ENCODE measurements at regions not wholly inside any gene's neighbourhood (a gene's known extent, or its start where the extent isn't known, plus 50 kb on each side); places are given as distances from the start of the nearest gene placed in this dataset.
"Not testable (repeated sequence)": the region's sequence is repeated elsewhere in the genome, so short reads cannot be mapped to it uniquely, and the experiment has no call there.

DNA sequence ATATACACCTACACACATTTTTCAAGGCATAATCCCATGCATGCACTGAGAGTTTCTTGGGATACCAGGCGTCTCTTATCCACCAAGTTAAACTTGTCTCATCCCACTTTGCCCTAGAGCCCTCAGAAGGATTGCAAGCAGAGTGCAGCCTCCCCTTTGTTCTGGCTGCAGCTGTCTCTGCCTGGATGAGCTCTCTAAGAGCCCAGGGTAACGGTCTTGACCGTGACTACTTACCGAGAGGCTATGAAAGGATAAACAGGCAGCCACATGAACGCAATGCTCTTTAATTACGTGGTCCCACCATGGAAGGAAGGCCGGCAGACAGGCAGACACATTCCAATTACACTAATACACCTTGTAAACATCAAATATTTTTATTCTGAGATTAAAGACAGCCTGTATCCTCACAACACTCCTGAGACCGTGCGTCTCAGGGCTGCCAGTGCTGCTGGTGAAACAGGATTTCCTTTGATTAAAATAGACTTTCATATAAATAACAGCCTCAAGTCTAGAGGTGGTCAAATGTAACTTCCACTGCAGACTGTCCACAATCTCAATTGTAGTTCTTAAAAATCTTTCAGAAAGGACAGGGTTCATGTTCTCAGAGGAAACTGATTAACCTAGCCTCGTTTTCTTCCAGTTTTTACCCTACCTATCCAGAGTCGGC is 210.0 kb upstream of the PRDM1 start:
- DNase-seq: no peak

- no peak for DNase-seq
Observed at GRCh38 chr6:105874835-105875626, 211.1 kb upstream of the PRDM1 start.

DNA sequence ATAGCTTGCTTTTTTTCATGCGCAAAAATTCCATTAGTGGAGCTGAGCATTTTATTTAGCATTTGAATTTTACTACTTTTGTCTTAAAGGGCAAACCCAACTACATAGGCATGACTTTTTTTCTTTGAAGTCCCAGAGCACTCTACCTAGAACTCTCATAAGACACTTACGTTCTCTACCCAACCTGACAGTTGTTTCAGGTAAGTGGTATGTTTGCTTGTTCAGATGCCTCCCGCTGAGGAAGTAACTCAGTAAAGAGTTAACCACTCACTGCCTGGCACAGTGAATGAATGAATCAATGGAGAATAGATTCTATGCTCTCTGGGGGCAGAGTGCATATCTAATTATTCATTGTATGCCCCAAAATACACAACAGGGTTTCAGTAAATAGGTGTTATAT is 212.3 kb upstream of the PRDM1 start:
- DNase-seq: no peak

DNA sequence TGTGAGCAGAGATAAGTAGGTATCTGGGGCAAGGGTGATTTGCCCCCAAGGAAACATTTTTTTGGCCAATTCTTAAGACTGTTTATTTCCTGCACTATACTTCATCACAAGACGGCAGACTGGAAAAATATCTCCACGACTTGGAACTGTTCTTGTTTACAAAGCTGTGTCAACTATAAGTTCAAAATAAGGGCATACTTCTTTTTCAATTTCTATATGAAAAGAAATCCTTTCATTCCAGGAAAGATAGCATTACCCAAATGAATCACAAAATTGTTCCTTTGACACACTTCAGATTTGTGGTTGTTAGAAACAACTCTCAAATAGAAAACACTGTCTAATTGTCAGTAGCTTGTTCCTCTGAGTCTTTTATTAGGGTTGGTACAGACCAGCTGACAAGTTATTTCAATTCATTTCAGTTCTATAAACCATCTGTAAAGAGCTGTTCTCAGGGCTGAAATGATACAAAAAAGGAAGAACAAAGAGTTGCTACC is 212.9 kb upstream of the PRDM1 start:
- no peak for DNase-seq

DNA sequence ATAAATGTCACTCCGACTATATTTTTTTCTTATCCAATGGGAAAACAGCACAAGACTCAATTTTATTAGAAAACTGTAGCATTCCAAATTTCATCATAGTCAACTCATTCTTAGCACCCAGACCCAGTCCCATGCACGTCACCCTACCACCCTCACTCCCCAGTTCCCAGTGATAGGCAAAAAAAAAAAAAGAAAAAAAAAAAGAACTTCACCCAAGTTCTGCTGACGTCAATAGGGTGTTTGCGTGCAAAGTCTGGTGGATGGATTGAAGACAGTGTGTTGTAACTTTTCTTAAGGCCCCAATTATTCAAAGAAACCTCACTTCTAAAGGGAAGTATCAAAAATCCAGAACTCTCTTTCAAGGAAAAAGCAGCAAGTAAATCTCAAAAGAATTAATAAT is 213.9 kb upstream of the PRDM1 start:
- no peak for DNase-seq

- DNase-seq: no peak
Observed at GRCh38 chr6:105871542-105871941, 214.6 kb upstream of the PRDM1 start.

DNA sequence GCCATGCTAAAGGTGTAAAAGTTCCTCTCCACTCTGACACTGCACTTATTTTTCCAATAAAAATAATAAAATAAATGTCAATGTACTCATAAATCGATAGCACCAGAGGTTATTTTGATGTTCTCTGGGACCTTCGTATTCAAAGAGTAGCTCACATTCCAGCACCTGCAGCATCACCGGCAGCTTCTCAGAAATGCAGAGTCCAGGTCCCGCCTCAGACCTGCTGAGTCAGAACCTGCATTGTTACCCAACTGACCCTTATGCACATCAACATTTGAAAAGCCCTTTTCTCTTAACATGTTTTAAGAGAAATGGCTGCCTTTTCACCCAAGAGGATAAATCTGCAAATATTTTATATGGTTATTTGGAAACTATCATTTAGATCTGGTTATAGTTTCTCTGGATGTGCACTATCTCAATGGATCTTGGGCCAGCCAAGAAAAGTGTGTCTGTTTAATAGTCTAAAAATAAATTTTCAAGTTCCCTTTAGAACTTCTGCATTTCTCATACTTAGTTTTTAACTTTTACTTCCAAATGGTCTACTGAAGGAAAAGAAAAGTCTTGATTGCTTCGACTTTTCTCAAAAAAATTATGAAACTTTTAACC is 216.2 kb upstream of the PRDM1 start:
- DNase-seq: no peak

GRCh38 chr6:105868823-105869460 is 217.2 kb upstream of the PRDM1 start:
- DNase-seq: no peak

DNA sequence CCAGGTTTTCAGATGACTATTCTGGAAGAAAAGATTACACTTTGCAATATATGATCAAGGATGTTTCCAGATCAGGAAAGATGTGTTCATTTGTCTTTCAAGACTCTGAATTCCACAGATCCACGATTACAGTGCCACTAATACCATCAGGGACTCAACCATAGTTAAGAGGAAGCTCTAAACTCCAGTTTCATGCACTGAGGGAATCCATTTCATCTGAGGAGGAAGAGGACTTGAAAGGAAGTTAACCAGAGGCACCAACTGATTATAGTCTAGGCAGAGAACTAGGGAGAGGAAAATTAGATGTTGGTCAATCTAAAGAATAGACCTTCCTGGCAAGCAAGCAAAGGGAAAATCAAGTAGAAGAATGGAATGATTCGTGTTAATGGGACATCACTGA is 218.3 kb upstream of the PRDM1 start:
- DNase-seq: no peak

DNA sequence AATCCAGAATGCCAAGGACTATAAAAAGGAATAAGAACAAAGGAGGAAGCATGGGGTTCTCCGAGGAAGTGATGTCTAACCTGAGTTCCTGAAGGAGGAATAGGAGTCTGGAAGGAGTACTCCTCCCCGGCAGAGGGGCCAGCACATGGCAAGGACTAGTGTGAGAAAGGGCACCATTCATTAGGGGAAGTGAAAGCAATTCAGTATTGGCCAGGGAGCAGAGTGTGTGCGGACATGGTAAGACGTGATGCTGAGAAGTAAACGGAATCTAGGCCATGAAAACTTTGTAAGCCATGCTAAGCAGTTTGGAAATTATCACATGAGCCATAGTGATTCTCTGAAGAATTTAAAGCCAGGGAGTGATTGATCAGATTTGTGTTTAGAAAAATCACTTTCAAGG is 218.9 kb upstream of the PRDM1 start:
- DNase-seq: no peak

GRCh38 chr6:105862936-105863607 is 223.1 kb upstream of the PRDM1 start:
- no peak for DNase-seq

DNA sequence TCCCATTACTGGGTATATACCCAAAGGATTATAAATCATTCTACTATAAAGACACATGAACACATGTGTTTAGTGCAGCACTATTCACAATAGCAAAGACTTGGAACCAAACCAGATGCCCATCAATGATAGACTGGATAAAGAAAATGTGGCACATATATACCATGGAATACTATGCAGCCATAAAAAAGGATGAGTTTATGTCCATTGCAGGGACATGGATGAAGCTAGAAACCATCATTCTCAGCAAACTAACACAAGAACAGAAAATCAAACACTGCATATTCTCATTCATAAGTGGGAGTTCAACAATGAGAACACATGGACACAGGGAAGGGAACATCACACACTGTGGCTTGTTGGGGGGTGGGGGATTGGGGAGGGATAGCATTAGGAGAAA is 225.2 kb upstream of the PRDM1 start:
- DNase-seq: not testable (repeated sequence)

- no peak for DNase-seq
Observed at GRCh38 chr6:105859457-105859856, 226.7 kb upstream of the PRDM1 start.

DNA sequence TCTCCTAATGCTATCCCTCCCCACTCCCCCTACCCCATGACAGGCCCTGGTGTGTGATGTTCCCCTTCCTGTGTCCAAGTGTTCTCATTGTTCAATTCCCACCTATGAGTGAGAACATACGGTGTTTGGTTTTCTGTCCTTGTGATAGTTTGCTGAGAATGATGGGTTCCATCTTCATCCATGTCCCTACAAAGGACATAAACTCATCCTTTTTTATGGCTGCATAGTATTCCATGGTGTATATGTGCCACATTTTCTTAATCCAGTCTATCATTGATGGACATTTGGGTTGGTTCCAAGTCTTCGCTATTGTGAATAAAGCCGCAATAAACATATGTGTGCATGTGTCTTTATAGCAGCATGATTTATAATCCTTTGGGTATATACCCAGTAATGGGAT is 227.5 kb upstream of the PRDM1 start:
- DNase-seq: not testable (repeated sequence)

DNA sequence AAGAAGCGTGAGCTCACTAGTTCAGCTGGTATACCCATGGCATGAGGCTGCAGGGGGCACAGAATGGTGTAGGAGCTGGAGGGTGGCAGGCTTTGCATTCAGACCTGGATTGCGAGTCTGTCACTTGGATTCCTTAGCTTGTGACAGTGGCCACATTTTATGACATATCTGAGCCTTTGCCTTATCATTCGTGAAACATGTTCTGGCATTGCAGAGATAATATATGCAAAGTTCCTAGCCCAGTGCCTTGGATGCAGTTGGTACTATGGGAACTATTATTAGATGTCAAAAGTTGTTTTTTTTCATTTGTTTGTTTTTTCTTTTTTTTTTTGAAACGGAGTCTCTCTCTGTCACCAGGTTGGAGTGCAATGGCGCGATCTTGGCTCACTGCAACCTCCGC is 230.7 kb upstream of the PRDM1 start:
- no peak for DNase-seq

- DNase-seq: not testable (repeated sequence)
Observed at GRCh38 chr6:105853979-105854378, 232.2 kb upstream of the PRDM1 start.

DNA sequence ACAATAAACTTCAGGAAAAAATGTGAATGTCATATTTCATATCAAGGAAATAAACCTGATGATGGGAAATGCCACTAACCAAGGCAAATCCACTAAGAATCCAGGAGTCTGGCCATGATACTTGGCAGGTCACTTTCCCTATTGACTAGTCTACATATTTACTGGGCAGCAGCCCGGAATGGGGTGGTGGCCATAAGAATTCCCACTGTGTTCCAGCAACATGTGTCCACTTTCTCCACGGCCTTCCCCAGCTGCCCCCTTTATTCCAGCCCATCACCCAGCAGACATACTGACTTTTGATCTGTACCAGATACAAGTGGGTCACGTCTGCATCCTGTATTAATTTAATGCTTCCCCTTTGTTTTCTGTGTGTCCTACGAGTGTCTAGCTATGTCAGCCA is 234.5 kb upstream of the PRDM1 start:
- DNase-seq: no peak

GRCh38 chr6:105851113-105851580 is 235.0 kb upstream of the PRDM1 start:
- DNase-seq: no peak

GRCh38 chr6:105850261-105851112 is 235.6 kb upstream of the PRDM1 start:
- DNase-seq: no peak

DNA sequence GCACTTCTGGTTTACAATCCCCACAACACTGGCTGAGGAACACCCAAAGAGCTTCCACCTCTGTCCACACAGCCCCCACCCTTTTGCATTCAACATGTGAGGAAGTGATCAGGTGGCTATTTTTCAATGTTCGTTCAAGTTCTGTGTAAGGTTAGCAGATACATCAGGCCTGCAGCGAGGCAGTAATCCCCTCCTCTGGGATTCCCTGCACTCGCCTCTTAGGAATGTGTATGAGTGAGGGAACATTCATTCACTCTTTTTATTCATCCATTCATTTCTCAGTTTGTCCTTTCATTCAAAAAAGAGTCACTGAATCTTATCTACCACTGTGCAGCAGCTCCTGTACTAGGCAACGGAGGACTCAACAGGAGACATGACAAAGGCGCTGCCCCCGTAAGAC is 236.4 kb upstream of the PRDM1 start:
- DNase-seq: no peak

DNA sequence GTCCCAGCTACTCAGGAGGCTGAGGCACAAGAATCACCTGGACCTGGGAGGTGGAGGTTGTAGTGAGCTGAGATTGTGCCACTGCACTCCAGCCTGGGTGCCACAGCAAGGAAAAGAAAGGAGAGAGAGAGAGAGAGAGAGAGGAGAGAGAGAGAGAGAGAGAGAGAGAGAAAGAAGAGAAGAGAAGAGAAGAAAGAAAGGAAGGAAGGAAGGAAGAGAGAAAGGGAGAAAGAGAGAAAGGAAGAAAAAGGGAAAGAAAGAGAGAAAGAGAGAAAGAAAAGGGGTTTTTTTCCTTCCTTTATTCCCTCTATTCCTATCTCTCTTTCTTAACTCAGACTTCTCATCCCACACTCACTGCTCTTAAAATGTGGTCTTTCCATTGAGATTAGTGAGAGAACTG is 238.7 kb upstream of the PRDM1 start:
- DNase-seq: no peak

All from dermis blood vessel endothelial cell (primary cell).